Activated T-helper 17 cell treated with anti-CD3 and anti-CD28 coated beads, Interleukin-2, amount 50 U/mL, for 72 hours (primary cell): ENCODE measurements at regions not wholly inside any gene's neighbourhood (a gene's known extent, or its start where the extent isn't known, plus 50 kb on each side); places are given as distances from the start of the nearest gene placed in this dataset.
"Not testable (repeated sequence)": the region's sequence is repeated elsewhere in the genome, so short reads cannot be mapped to it uniquely, and the experiment has no call there.

Experiments
- ATAC-seq: fragments of 150-1000 bp; cut with Tn5 transposase; replicated peaks from 2 replicates; pipeline ENCODE4 v1.10.0; 2021; ENCODE audit warnings: mild to moderate bottlenecking, moderate library complexity
- H3K27ac Mint-ChIP-seq: one replicate; pipeline ENCODE4 v1.8.0; 2022; ENCODE audit warnings: mixed read lengths
- H3K27me3 Mint-ChIP-seq: one replicate; pipeline ENCODE4 v1.8.0; 2022; ENCODE audit warnings: mixed read lengths
- H3K36me3 Mint-ChIP-seq: one replicate; pipeline ENCODE4 v1.8.0; 2022; ENCODE audit warnings: low read depth, mild to moderate bottlenecking, mixed read lengths
- H3K4me1 Mint-ChIP-seq: one replicate; pipeline ENCODE4 v1.8.0; 2022; ENCODE audit warnings: mixed read lengths
- H3K4me3 Mint-ChIP-seq: one replicate; pipeline ENCODE4 v1.8.0; 2022; ENCODE audit warnings: mild to moderate bottlenecking, mixed read lengths
- H3K9me3 Mint-ChIP-seq: one replicate; pipeline ENCODE4 v1.8.0; 2022; ENCODE audit warnings: mixed read lengths

GRCh38 chrX:11836284-11836683 lies 78.2 kb downstream of the MSL3 start:
- Mint-ChIP-seq H3K27ac (no peak overlapping the region), H3K36me3 (no peaks in the 10 kb centered on the region), H3K4me3 (no peak overlapping the region), H3K9me3 (no peaks in the 10 kb centered on the region), H3K4me1 (no peaks in the 10 kb centered on the region), H3K27me3 (peaks cover 3% of the 10 kb centered on the region)
- ATAC-seq: no peak

GRCh38 chrX:11837437-11837836 lies 79.4 kb downstream of the MSL3 start:
- Mint-ChIP-seq H3K27me3 (no peaks in the 10 kb centered on the region), H3K36me3 (no peaks in the 10 kb centered on the region), H3K4me3 (no peak overlapping the region), H3K9me3 (no peaks in the 10 kb centered on the region), H3K27ac (no peak overlapping the region), H3K4me1 (no peaks in the 10 kb centered on the region)
- ATAC-seq: no peak

DNA sequence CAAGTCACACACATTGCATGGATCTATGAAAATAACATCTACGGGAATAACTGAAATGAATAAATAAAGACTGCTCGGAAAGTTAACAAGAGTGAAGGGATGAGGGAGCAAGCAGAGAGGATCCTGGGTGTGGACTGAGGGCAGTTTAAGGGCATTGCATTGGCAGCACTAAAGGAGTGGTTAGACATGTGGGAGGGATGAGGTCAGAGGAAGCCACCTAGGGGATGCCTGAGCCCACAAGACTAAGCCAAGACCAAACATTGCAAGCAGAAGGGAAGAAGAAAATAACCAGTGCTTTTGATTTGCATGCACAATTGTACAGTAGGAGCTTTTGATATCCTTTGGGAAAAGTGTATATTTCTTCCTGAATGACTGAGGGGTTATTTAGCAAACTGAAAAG lies 106.1 kb downstream of the MSL3 start:
- no peak for ATAC-seq
- Mint-ChIP-seq H3K27me3 (no peaks in the 10 kb centered on the region), H3K4me3 (no peak overlapping the region), H3K9me3 (no peaks in the 10 kb centered on the region), H3K4me1 (no peaks in the 10 kb centered on the region), H3K27ac (no peak overlapping the region), H3K36me3 (no peaks in the 10 kb centered on the region)

GRCh38 chrX:11867610-11868345 lies 109.7 kb downstream of the MSL3 start:
- Mint-ChIP-seq H3K27me3 (no peaks in the 10 kb centered on the region), H3K36me3 (no peaks in the 10 kb centered on the region), H3K4me1 (no peaks in the 10 kb centered on the region), H3K27ac (no peak overlapping the region), H3K4me3 (no peak overlapping the region), H3K9me3 (no peaks in the 10 kb centered on the region)
- ATAC-seq: no peak

- ATAC-seq: no peak
- Mint-ChIP-seq H3K36me3 (no peaks in the 10 kb centered on the region), H3K4me3 (no peak overlapping the region), H3K27me3 (no peaks in the 10 kb centered on the region), H3K9me3 (no peaks in the 10 kb centered on the region), H3K27ac (no peak overlapping the region), H3K4me1 (no peaks in the 10 kb centered on the region)
Observed at GRCh38 chrX:11870789-11871188, 112.8 kb downstream of the MSL3 start.

- Mint-ChIP-seq H3K36me3 (no peaks in the 10 kb centered on the region), H3K27ac (no peak overlapping the region), H3K9me3 (no peaks in the 10 kb centered on the region), H3K4me3 (no peak overlapping the region), H3K27me3 (no peaks in the 10 kb centered on the region), H3K4me1 (no peaks in the 10 kb centered on the region)
- ATAC-seq: no peak
Observed at GRCh38 chrX:11881485-11882170, 123.6 kb downstream of the MSL3 start.

DNA sequence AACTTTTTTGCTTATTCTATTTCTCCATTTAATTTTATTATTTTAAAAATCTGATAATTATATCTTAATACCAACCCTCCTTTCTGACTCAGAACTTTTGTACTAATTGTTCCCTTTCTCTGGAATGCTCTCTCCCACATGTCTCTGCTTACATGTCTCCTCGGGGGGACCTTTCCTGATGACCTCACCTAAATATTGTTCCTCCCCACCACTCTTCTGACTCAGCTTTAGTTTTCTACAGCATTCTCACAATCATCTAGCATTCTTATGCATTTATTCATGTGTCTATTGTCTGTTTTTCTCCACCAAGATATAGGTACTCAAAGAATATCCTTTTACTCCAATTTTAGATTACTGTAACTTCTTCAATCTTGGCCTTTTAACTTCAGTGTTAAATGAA lies 128.7 kb downstream of the MSL3 start:
- Mint-ChIP-seq H3K9me3 (no peaks in the 10 kb centered on the region), H3K36me3 (no peaks in the 10 kb centered on the region), H3K4me1 (no peaks in the 10 kb centered on the region), H3K27me3 (peaks cover 3% of the 10 kb centered on the region), H3K27ac (no peak overlapping the region), H3K4me3 (no peak overlapping the region)
- ATAC-seq: no peak

DNA sequence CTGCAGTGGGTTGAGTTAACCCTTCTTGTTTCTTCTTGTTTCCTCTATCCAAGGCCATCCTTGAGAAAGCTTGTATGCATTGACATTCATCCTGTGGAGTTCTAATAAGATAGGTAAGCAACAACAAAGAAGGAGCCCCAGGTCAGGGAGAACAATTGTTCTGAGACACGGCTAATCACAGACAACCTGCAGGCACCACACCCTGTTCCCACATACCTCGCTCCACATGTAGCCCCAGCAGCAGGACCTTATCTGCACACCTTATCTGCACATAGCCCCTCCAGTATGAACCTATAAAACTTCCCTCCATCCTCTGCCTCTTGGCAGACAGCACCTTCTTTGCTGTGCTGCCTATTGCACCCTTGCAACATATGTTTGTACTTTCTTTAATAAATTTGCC lies 129.1 kb downstream of the MSL3 start:
- H3K27ac Mint-ChIP-seq: no peak overlapping the region
- H3K27me3 Mint-ChIP-seq: peaks cover 3% of the 10 kb centered on the region
- H3K9me3 Mint-ChIP-seq: no peaks in the 10 kb centered on the region
- no peak for ATAC-seq
- H3K4me1 Mint-ChIP-seq: no peaks in the 10 kb centered on the region
- no peaks in the 10 kb centered on the region for H3K36me3 Mint-ChIP-seq
- no peak overlapping the region for H3K4me3 Mint-ChIP-seq

DNA sequence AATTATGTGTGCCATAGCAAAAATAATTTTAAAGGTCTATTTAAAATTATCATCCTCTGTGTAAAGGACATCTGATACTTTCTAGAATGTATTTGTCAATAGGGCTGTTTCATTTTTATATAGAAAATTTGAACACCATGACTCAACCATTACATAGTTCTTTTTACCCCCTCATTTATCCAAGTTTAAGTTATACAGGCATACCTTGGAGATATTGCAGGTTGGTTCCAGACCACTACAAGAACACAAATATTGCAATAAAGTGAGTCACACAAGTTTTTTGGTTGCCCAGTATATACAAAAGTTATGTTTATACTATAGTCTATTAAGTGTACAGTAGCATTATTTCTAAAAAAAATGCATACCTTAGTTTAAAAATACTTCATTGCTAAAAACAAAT lies 130.4 kb downstream of the MSL3 start:
- Mint-ChIP-seq H3K9me3 (no peaks in the 10 kb centered on the region), H3K4me3 (no peak overlapping the region), H3K36me3 (no peaks in the 10 kb centered on the region), H3K27me3 (peaks cover 3% of the 10 kb centered on the region), H3K27ac (no peak overlapping the region), H3K4me1 (no peaks in the 10 kb centered on the region)
- no peak for ATAC-seq

DNA sequence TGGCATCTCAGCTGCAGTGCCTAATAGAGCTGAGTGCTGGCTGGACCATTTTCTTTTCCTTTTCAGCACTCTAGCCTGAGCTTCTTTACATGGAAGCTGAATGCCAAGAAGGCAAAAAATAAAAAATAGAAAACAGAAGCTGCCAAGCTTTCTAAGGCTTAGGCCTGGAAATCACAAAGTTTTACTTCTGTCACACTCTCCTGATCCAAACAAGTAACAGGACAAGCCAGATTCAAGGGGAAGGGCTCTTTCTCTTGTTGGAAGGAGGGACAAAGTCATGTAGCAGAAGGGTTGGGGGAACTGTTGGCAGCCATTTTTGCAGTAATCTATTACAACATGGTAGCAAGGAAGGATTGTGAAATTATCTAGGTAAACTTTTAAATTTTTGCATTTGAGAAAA lies 131.8 kb downstream of the MSL3 start:
- no peak overlapping the region for H3K4me3 Mint-ChIP-seq
- no peaks in the 10 kb centered on the region for H3K9me3 Mint-ChIP-seq
- no peak overlapping the region for H3K27ac Mint-ChIP-seq
- H3K4me1 Mint-ChIP-seq: no peaks in the 10 kb centered on the region
- ATAC-seq: no peak
- peaks cover 6% of the 10 kb centered on the region for H3K27me3 Mint-ChIP-seq
- no peaks in the 10 kb centered on the region for H3K36me3 Mint-ChIP-seq

DNA sequence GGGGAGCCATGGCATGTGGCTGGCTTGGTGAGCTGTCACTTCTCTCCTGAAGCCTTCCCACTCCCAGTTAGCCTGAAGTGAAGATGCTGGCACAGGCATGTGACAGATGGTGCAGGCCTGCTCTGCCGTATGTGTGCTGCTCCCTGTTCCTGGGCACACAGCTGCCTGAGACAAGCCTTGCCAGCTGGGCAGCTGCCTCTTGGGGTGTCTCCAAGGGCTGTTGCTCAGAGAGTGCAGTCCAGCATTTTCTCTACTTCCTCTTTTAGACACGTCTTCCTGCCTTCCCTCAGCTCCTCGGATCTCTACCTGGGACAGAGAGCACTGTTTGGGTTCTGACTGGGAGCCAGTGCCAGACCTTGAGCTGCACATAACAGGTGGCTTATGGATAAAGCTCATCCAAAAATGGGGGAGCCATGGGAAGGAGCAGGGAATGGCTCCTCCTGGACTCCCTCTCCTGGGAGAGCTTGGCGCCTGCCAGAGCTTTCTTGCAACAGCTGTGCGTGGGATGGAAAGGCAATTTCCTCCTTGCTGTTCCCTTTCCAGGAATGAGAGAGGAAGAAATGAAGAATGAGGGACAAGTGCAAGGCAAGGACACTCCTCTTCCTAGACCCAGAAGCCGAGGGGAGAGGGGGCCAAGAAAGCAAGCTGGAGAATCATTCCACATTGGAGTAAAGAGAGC lies 132.9 kb downstream of the MSL3 start:
- H3K27ac Mint-ChIP-seq: no peak overlapping the region
- no peaks in the 10 kb centered on the region for H3K36me3 Mint-ChIP-seq
- peaks cover 7% of the 10 kb centered on the region for H3K27me3 Mint-ChIP-seq
- H3K4me3 Mint-ChIP-seq: no peak overlapping the region
- ATAC-seq: no peak
- H3K4me1 Mint-ChIP-seq: no peaks in the 10 kb centered on the region
- no peaks in the 10 kb centered on the region for H3K9me3 Mint-ChIP-seq

- no peak overlapping the region for H3K4me3 Mint-ChIP-seq
- H3K36me3 Mint-ChIP-seq: no peaks in the 10 kb centered on the region
- H3K4me1 Mint-ChIP-seq: no peaks in the 10 kb centered on the region
- H3K27ac Mint-ChIP-seq: no peak overlapping the region
- H3K9me3 Mint-ChIP-seq: no peaks in the 10 kb centered on the region
- peaks cover 5% of the 10 kb centered on the region for H3K27me3 Mint-ChIP-seq
- ATAC-seq: no peak
Observed at GRCh38 chrX:11893933-11894710, 136.1 kb downstream of the MSL3 start.

GRCh38 chrX:11899091-11899490 lies 141.1 kb downstream of the MSL3 start:
- peaks cover 9% of the 10 kb centered on the region for H3K27me3 Mint-ChIP-seq
- no peak for ATAC-seq
- no peaks in the 10 kb centered on the region for H3K36me3 Mint-ChIP-seq
- no peak overlapping the region for H3K27ac Mint-ChIP-seq
- no peaks in the 10 kb centered on the region for H3K9me3 Mint-ChIP-seq
- no peak overlapping the region for H3K4me3 Mint-ChIP-seq
- no peaks in the 10 kb centered on the region for H3K4me1 Mint-ChIP-seq

DNA sequence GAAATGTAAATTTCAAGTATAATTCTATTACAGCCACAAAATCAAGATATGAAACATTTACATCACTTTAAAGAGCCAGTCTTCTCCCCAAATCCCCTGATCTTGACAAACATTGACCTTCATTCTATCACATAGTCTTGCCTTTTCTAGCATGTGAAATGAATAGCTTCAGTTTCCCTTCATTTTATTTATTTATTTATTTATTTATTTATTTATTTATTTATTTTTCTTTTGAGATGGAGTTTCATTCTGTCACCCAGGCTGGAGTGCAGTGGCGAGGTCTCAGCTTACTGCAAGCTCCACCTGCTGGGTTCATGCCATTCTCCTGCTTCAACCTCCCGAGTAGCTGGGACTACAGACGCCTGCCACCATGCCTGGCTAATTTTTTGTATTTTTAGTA lies 147.9 kb downstream of the MSL3 start:
- not testable (repeated sequence) for H3K36me3 Mint-ChIP-seq, H3K27ac Mint-ChIP-seq, H3K4me3 Mint-ChIP-seq, H3K4me1 Mint-ChIP-seq, ATAC-seq, H3K9me3 Mint-ChIP-seq, H3K27me3 Mint-ChIP-seq
